ENCODE measurements at regions not wholly inside any gene's neighbourhood (a gene's known extent, or its start where the extent isn't known, plus 50 kb on each side); places are given as distances from the start of the nearest gene placed in this dataset.
"Not testable (repeated sequence)": the region's sequence is repeated elsewhere in the genome, so short reads cannot be mapped to it uniquely, and the experiment has no call there.

DNA sequence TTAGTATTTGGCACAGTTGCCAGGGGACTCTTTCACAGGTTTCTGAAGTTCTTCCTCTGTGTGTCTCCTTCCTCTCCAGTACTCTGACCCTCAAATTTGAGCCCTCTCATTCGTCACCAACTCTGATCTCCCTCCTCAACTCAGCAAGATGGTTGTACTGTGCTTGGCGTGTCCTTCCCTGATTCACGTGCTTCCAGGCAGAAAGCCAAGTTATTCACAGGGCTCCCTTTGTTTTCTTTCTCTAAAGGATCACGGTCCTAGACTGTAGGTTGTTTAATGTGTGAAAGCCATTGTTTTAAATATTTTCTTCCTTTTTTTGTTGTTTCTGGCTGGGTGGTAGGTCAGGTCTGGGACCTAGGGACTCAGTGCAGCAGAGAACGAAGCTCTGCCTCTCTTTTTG is 142.9 kb downstream of the DMAC1 start:
- Mint-ChIP-seq H3K9me3 (no peaks in the 10 kb centered on the region), H3K4me1 (peaks cover 8% of the 10 kb centered on the region), H3K36me3 (no peaks in the 10 kb centered on the region), H3K27me3 (peaks cover 8% of the 10 kb centered on the region), H3K27ac (no peak overlapping the region), H3K4me3 (no peak overlapping the region)
- ATAC-seq, result no peak

DNA sequence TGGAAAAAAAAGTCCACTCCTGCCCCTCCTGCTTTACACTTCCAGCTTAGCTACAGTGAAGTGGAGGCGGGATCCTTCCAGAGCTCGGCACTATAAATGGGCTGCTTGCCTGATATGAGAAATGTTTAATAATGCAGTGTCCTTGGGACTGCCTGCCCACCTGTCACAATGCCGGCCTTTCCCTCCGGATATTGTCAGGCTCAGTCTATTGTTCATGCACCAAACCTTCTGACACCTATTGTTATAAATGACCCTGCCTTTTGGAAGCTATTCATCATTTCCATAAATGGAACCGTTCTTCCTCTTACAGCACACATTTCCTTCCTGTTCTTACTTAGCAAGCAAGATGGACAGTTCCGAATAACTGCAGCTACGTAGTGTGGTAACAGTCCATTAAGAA is 146.3 kb downstream of the DMAC1 start:
- Mint-ChIP-seq H3K9me3 (no peaks in the 10 kb centered on the region), H3K4me3 (no peak overlapping the region), H3K27me3 (peaks cover 8% of the 10 kb centered on the region), H3K36me3 (no peaks in the 10 kb centered on the region), H3K4me1 (peaks cover 8% of the 10 kb centered on the region), H3K27ac (no peak overlapping the region)
- ATAC-seq, result no peak

- no peak for ATAC-seq
These were observed 159.3 kb downstream of the DMAC1 start for GRCh38 chr9:7640231-7640630.

GRCh38 chr9:7639471-7639870 is 160.1 kb downstream of the DMAC1 start:
- Mint-ChIP-seq H3K27ac (no peak overlapping the region), H3K27me3 (no peaks in the 10 kb centered on the region), H3K9me3 (peaks cover 4% of the 10 kb centered on the region), H3K4me1 (no peaks in the 10 kb centered on the region), H3K4me3 (no peak overlapping the region), H3K36me3 (no peaks in the 10 kb centered on the region)
- ATAC-seq, result no peak

More at GRCh38 chr9:7640231-7640630, 159.3 kb downstream of the DMAC1 start:
- no peak overlapping the region for H3K4me3 Mint-ChIP-seq
- no peaks in the 10 kb centered on the region for H3K4me1 Mint-ChIP-seq
- H3K27ac Mint-ChIP-seq, result no peak overlapping the region
- H3K36me3 Mint-ChIP-seq, result no peaks in the 10 kb centered on the region
- no peaks in the 10 kb centered on the region for H3K27me3 Mint-ChIP-seq
- peaks cover 10% of the 10 kb centered on the region for H3K9me3 Mint-ChIP-seq

DNA sequence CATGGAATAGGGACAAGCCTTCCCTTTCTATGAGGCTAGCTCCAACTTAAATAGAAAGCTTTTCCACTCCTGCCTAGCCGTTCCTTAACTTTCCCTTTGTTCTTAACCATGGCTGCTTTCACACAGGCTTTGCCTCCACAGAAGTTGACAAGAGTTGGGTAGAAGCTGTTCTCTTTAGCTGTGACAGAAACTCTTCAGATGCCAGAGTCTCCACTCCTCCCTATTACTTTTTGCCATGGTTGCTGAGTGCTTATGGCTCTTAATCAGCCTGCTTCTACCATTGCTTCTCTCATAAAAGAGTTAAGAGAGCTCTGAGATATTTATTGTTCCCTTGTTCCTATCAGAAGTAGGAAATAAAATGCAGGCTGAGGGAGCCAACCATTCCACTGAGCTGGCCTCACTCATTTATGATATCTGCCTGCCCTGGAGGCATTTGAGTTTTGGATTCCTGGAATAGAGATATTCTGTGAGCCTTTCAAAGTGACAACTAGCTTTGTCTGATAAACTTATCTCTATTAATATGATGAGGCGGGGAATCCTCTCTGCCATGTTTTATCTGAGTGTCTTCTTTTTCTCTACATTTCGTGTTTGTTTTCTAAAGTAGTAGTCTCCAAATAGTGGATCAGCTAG is 162.6 kb downstream of the DMAC1 start:
- Mint-ChIP-seq H3K36me3 (no peaks in the 10 kb centered on the region), H3K27me3 (no peaks in the 10 kb centered on the region), H3K9me3 (peaks cover 3% of the 10 kb centered on the region), H3K4me1 (no peaks in the 10 kb centered on the region), H3K4me3 (no peak overlapping the region), H3K27ac (no peak overlapping the region)
- ATAC-seq, result no peak

GRCh38 chr9:7636309-7636708 is 163.3 kb downstream of the DMAC1 start:
- Mint-ChIP-seq H3K27me3 (no peaks in the 10 kb centered on the region), H3K36me3 (no peaks in the 10 kb centered on the region), H3K27ac (no peak overlapping the region), H3K4me1 (no peaks in the 10 kb centered on the region), H3K9me3 (peaks cover 3% of the 10 kb centered on the region), H3K4me3 (no peak overlapping the region)
- ATAC-seq, result no peak

DNA sequence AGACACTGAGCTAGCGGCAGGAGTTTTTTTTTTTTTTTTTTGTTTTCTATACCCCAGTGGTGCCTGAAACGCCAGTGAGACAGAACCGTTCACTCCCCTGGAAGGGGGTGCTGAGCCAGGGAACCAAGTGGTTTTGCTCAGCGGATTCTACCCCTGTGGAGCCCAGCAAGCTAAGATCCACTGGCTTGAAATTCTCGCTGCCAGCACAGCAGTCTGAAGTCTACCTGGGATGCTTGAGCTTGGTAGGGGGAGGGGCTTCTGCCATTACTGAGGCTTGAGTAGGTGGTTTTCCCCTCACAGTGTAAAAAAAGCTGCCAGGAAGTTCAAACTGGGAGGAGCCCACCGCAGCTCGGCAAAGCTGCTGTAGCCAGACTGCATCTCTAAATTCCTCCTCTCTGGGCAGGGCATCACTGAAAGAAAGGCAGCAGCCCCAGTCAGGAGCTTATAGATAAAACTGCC is 173.0 kb downstream of the DMAC1 start:
- H3K36me3 Mint-ChIP-seq, H3K4me3 Mint-ChIP-seq, H3K9me3 Mint-ChIP-seq, H3K4me1 Mint-ChIP-seq, ATAC-seq, H3K27ac Mint-ChIP-seq: not testable (repeated sequence)
- H3K27me3 Mint-ChIP-seq, result peaks cover 27% of the 10 kb centered on the region

DNA sequence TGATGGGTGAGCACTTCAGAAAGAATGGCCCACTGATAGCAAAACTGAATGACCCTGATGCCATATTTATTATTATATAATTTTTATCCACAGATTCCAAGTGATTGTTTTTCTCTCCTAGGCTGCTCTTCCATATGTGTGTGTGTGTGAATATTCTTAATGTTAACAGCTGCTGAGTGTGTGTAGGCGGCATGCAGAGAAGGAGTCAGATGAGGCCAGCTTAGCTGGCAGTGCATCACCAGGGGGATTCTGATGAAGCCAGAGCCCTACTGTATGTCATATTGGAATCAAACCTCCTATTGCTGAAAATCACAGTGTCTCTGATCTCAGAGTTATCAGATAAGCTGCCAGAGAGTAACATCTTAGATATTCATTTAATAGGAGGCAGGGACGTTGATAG is 177.1 kb downstream of the DMAC1 start:
- Mint-ChIP-seq H3K9me3 (no peaks in the 10 kb centered on the region), H3K27ac (no peak overlapping the region), H3K27me3 (peaks cover 9% of the 10 kb centered on the region), H3K36me3 (no peaks in the 10 kb centered on the region), H3K4me3 (no peak overlapping the region), H3K4me1 (no peaks in the 10 kb centered on the region)
- no peak for ATAC-seq

GRCh38 chr9:7615344-7615743 is 184.2 kb downstream of the DMAC1 start:
- no peak for ATAC-seq
- H3K36me3 Mint-ChIP-seq, result no peaks in the 10 kb centered on the region
- no peak overlapping the region for H3K27ac Mint-ChIP-seq

DNA sequence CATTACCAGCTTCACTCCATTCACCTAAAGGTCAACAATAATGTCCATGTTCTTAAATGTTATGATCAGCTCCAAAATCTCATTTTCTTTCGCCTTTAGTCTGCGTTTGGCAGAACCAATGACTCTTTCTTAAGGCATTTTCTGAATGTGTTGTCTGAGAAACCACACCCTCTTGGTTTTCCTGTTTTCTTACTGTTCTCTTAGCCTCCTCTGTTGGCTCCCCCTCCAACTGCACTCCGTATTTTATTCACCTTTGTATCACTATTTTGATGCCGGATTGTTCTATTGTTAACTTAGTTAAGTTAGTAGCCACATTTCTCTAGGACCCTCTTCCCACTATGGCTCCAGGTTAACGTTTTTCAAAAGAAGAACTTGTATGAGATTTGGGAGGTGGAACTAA is 185.6 kb downstream of the DMAC1 start:
- H3K27me3 Mint-ChIP-seq, result peaks cover 12% of the 10 kb centered on the region
- H3K4me3 Mint-ChIP-seq, result no peak overlapping the region
- ATAC-seq, result no peak
- H3K4me1 Mint-ChIP-seq, result no peaks in the 10 kb centered on the region
- no peak overlapping the region for H3K27ac Mint-ChIP-seq
- no peaks in the 10 kb centered on the region for H3K9me3 Mint-ChIP-seq
- no peaks in the 10 kb centered on the region for H3K36me3 Mint-ChIP-seq

More at GRCh38 chr9:7615344-7615743, 184.2 kb downstream of the DMAC1 start:
- Mint-ChIP-seq H3K27me3 (peaks cover 12% of the 10 kb centered on the region), H3K9me3 (no peaks in the 10 kb centered on the region), H3K4me1 (no peaks in the 10 kb centered on the region), H3K4me3 (no peak overlapping the region)

- Mint-ChIP-seq H3K9me3 (no peaks in the 10 kb centered on the region), H3K4me3 (no peak overlapping the region), H3K4me1 (no peaks in the 10 kb centered on the region), H3K27me3 (peaks cover under 1% of the 10 kb centered on the region), H3K27ac (no peak overlapping the region), H3K36me3 (no peaks in the 10 kb centered on the region)
- ATAC-seq, result peak; percentile 12
These were observed 191.3 kb downstream of the DMAC1 start for GRCh38 chr9:7608261-7608660.

DNA sequence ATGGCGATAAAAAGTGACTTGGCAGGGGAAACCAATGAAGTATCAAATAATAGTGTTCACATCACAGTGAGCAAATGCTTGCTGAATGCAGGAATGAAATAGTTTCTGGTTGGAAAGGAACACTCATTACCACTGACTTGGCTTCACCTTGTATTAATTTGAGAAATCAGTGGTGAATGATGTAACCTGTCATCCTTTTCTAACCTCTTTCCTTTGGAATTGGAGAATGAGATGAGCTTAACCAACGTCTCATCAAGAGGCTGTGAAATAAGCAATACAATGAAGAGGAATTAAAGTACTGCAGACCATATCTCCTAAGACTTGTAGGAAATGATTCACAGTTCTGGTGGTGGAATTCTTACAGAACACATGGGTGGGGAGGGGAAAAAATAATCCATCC is 192.2 kb downstream of the DMAC1 start:
- Mint-ChIP-seq H3K9me3 (no peaks in the 10 kb centered on the region), H3K36me3 (no peaks in the 10 kb centered on the region), H3K27ac (no peak overlapping the region), H3K27me3 (no peaks in the 10 kb centered on the region), H3K4me3 (no peak overlapping the region), H3K4me1 (no peaks in the 10 kb centered on the region)
- ATAC-seq, result no peak

GRCh38 chr9:7606591-7606990 is 193.0 kb downstream of the DMAC1 start:
- H3K4me1 Mint-ChIP-seq, result no peaks in the 10 kb centered on the region
- H3K4me3 Mint-ChIP-seq, result no peak overlapping the region
- no peaks in the 10 kb centered on the region for H3K27me3 Mint-ChIP-seq
- ATAC-seq, result no peak
- H3K36me3 Mint-ChIP-seq, result no peaks in the 10 kb centered on the region
- H3K27ac Mint-ChIP-seq, result no peak overlapping the region
- no peaks in the 10 kb centered on the region for H3K9me3 Mint-ChIP-seq

- Mint-ChIP-seq H3K4me1 (no peaks in the 10 kb centered on the region), H3K36me3 (no peaks in the 10 kb centered on the region), H3K4me3 (no peak overlapping the region), H3K27me3 (no peaks in the 10 kb centered on the region), H3K9me3 (no peaks in the 10 kb centered on the region), H3K27ac (no peak overlapping the region)
- ATAC-seq, result no peak
These were observed 197.8 kb downstream of the DMAC1 start for GRCh38 chr9:7601739-7602138.

DNA sequence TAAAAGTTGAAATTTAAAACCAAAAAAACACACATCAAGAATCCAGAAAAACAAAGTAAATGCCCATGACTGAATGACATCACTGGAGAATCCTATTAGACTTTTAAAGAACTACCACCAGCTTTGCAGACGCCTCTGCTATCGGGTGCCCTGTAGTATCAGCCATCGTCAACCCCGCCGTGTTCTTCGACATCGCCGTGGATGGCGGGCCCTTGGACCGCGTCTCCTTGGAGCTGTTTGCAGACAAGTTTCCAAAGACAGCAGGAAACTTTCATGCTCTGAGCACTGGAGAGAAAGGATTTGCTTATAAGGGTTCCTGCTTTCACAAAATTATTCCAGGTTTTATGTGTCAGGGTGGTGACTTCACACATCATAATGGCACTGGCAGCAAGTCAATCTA is 201.9 kb downstream of the DMAC1 start:
- Mint-ChIP-seq H3K4me1 (no peaks in the 10 kb centered on the region), H3K27me3 (no peaks in the 10 kb centered on the region), H3K9me3 (peaks cover 6% of the 10 kb centered on the region), H3K36me3 (no peaks in the 10 kb centered on the region), H3K27ac (no peak overlapping the region), H3K4me3 (no peak overlapping the region)
- ATAC-seq, result no peak

- no peak for ATAC-seq
- Mint-ChIP-seq H3K4me3 (no peak overlapping the region), H3K27ac (no peak overlapping the region), H3K4me1 (no peaks in the 10 kb centered on the region), H3K27me3 (no peaks in the 10 kb centered on the region), H3K36me3 (no peaks in the 10 kb centered on the region), H3K9me3 (peaks cover 6% of the 10 kb centered on the region)
These were observed 207.0 kb downstream of the DMAC1 start for GRCh38 chr9:7592321-7593316.

All from stimulated activated memory B cell treated with anti-CD40 and anti-IgM and Interleukin-4, amounts not matched to agents 10 μg/mL and 1 μg/mL and 100 μg/mL, for 72 hours (primary cell).